ENCODE measurements at regions not wholly inside any gene's neighbourhood (a gene's known extent, or its start where the extent isn't known, plus 50 kb on each side); places are given as distances from the start of the nearest gene placed in this dataset.

DNA sequence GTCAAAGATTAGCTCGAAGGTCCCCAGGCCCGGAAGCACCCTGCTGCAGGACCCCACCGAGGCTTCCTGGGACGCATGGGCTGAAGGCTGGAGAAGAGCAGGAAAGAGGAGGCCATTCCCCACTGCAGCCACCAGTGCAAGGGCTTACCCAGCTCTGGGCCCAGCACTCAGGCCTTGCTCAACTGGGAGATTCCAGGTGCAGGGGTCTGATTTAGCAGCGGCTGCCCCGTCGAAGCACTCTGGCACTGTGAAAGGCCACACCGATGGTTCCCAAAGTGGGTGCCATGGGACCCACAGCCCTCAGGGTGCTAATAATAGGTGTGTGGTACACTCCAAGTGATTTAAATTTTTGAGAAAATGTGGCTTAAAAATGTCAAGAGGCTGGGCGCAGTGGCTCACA, 130.9 kb downstream of the OAT start:
- no peak for ATAC-seq
- no peak for DNase-seq (ENCODE audit: low spot score in 2 of 2)
- Mint-ChIP-seq H3K36me3 (no peaks in the 10 kb centered on the region), H3K4me3 (no peak overlapping the region), H3K27ac (no peak overlapping the region), H3K4me1 (peaks cover 6% of the 10 kb centered on the region), H3K9me3 (no peaks in the 10 kb centered on the region)

DNA sequence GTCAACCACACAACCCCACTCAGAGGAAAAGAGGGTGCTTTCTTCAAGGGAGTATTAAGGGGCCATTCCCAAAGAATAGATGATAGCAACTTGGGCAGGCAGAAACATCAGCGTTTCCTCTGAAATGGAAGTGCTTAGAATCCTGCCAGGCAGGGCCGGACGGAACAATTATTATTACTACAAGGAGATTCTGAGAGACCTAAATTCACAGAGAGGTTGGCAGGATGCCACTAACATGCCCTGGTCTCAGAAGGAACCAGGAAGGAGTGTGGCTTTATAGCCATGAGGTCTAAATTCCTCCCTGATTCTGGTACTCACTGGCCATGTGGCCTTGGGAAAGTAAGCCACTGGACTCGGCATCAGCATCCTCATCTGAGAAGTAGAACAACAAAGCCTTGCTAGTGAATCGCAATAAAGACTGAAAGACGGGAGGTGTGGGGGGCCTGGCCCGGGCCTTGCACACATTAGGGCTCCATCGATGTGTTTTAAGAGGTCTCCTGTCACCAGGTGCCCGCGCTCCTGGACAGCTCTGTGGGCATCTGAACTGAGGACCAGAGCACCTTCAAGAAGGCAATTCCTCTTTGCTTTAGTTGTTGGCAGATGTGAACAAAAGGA, 131.5 kb downstream of the OAT start:
- Mint-ChIP-seq H3K9me3 (no peaks in the 10 kb centered on the region), H3K27ac (no peak overlapping the region), H3K36me3 (no peaks in the 10 kb centered on the region), H3K4me3 (no peak overlapping the region), H3K4me1 (peaks cover 6% of the 10 kb centered on the region)
- ATAC-seq (no peak), DNase-seq (ENCODE audit: low spot score in 2 of 2) (no peak)

DNA sequence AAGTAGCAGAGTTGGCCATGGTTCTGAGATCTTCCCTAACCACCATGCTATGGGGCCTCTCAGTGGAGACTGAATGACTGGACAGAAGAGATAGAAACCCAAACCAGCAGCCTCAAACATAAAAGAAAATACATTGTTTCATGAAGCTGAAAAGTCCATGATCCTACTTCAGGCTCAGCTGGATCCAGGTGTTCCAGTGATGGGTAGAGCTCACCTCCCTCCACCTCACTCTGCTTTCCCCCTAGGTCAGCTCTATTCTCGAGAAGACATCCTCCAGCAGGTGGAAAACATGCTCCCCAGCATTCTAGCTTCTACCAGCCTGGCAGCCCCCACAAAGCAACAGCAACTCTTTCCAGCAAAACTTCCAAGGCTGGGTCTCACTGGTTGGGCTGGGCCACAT, 132.1 kb downstream of the OAT start:
- Mint-ChIP-seq H3K4me3 (no peak overlapping the region), H3K36me3 (no peaks in the 10 kb centered on the region), H3K4me1 (peaks cover 6% of the 10 kb centered on the region), H3K9me3 (no peaks in the 10 kb centered on the region), H3K27ac (no peak overlapping the region)
- no peak for DNase-seq (ENCODE audit: low spot score in 2 of 2)
- no peak for ATAC-seq

- Mint-ChIP-seq H3K36me3 (no peaks in the 10 kb centered on the region), H3K27ac (no peak overlapping the region), H3K9me3 (no peaks in the 10 kb centered on the region), H3K4me1 (no peaks in the 10 kb centered on the region), H3K4me3 (no peak overlapping the region)
- ATAC-seq, result no peak
- DNase-seq (ENCODE audit: low spot score in 2 of 2), result no peak
Measured at GRCh38 chr10:124285587-124286527, 132.9 kb downstream of the OAT start.

DNA sequence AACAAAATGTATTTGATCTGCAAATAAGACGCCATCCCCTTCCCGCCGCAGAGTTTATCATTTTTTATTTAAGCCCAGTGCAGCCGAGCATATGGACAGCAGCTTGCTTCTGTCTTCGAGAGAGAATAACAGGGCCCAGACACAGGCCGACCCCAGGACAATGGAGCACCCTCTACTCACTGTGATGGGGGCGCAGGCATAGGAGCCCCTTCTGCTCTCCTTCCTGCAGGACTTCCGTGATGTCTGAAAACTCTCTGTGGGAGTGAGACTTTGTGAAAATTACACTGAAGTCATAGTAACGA, 134.8 kb downstream of the OAT start:
- no peaks in the 10 kb centered on the region for H3K9me3 Mint-ChIP-seq
- DNase-seq (ENCODE audit: low spot score in 2 of 2) (no peak), ATAC-seq (no peak)
- H3K4me3 Mint-ChIP-seq, result no peak overlapping the region
- H3K36me3 Mint-ChIP-seq, result no peaks in the 10 kb centered on the region
- no peak overlapping the region for H3K27ac Mint-ChIP-seq
- no peaks in the 10 kb centered on the region for H3K4me1 Mint-ChIP-seq

DNA sequence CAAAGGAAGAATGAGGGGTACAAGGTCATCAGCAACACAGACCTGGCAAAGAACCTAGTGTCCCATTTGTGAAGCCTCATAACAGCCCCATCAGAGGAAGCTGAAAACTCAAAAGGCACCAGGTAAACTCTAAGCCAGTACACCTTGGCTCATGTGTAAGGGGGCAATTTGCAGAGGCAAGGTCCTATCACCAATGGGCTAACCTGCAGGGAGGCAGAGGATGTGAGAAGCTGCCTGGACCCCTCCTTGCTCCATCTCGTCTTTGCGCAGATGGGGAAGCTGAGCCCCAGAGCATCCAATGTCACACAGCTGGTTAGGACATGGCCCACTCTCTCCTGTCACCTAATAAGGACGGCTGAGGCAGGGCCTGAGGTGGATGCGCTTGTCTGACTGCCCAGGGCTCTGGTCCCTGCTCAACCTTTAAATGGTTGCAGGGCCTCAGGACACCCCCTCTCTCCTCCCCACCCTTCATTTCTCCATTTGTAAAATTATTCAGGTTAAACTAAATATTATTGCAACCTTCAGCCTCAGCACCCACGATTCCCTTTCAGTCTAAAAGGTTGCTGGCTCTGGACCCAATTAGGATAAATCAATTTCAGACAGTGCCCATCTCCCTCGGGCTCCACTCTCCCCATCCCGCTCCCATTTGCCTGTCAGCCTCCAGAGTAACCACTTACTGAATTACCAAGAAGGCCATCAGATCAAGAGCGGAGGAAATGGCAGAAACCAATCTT, 135.3 kb downstream of the OAT start:
- no peak for DNase-seq (ENCODE audit: low spot score in 2 of 2)
- no peak overlapping the region for H3K27ac Mint-ChIP-seq
- no peaks in the 10 kb centered on the region for H3K9me3 Mint-ChIP-seq
- no peak for ATAC-seq
- H3K4me1 Mint-ChIP-seq, result no peaks in the 10 kb centered on the region
- no peak overlapping the region for H3K4me3 Mint-ChIP-seq
- no peaks in the 10 kb centered on the region for H3K36me3 Mint-ChIP-seq

- no peaks in the 10 kb centered on the region for H3K9me3 Mint-ChIP-seq
- no peak for ATAC-seq
- H3K36me3 Mint-ChIP-seq, result no peaks in the 10 kb centered on the region
- H3K27ac Mint-ChIP-seq, result no peak overlapping the region
- H3K4me1 Mint-ChIP-seq, result no peaks in the 10 kb centered on the region
- DNase-seq (ENCODE audit: low spot score in 2 of 2), result no peak
- H3K4me3 Mint-ChIP-seq, result no peak overlapping the region
Measured at GRCh38 chr10:124282326-124282725, 136.4 kb downstream of the OAT start.

DNA sequence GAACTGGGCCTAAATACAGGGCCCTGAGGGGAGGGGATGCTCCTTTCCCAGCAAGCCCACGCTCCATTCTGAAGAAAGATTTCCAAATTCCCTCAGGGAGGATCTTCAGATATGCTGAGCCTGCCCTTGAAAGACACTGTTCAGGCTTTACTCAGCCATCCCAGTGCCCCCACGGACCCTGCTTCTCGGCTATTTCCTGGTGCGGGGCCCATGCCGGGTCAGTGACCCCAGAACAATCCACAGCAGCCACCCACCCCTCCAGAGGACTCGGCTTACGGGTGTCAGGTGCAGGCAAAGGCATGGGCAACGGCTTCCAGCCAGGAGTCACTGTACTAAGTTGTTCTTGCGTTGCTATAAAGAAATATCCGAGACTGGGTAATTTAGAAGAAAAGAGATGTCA, 137.1 kb downstream of the OAT start:
- Mint-ChIP-seq H3K9me3 (no peaks in the 10 kb centered on the region), H3K4me3 (no peak overlapping the region), H3K27ac (no peak overlapping the region), H3K36me3 (no peaks in the 10 kb centered on the region), H3K4me1 (no peaks in the 10 kb centered on the region)
- no peak for DNase-seq (ENCODE audit: low spot score in 2 of 2)
- ATAC-seq, result no peak

GRCh38 chr10:124280916-124281315, 137.8 kb downstream of the OAT start:
- no peaks in the 10 kb centered on the region for H3K36me3 Mint-ChIP-seq
- H3K9me3 Mint-ChIP-seq, result no peaks in the 10 kb centered on the region
- no peaks in the 10 kb centered on the region for H3K4me1 Mint-ChIP-seq
- H3K4me3 Mint-ChIP-seq, result no peak overlapping the region
- ATAC-seq, result no peak
- no peak for DNase-seq (ENCODE audit: low spot score in 2 of 2)
- H3K27ac Mint-ChIP-seq, result no peak overlapping the region

DNA sequence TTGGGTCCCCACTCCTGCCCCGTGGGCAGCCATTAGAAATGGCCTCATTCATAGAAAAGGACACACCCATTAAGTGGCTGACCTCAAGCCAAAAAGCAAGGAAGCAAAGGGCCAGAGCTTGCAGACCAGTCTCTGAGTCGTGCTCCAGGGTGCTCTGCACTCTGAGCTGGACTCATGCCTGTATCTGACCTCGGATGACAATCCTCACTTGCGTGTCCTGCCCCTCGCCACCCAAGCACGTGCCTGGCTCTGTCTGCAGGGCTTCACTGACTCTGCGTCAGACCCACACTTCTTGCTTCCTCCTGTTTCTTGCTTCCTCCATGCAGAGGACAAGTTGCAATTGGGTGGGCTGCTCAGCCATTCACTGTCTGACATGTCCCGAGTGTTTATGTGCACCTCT, 138.8 kb downstream of the OAT start:
- no peak for ATAC-seq
- no peak for DNase-seq (ENCODE audit: low spot score in 2 of 2)
- Mint-ChIP-seq H3K4me1 (no peaks in the 10 kb centered on the region), H3K36me3 (no peaks in the 10 kb centered on the region), H3K4me3 (no peak overlapping the region), H3K27ac (no peak overlapping the region), H3K9me3 (no peaks in the 10 kb centered on the region)

- DNase-seq (ENCODE audit: low spot score in 2 of 2) (no peak), ATAC-seq (no peak)
- Mint-ChIP-seq H3K27ac (no peak overlapping the region), H3K36me3 (no peaks in the 10 kb centered on the region), H3K9me3 (no peaks in the 10 kb centered on the region), H3K4me1 (no peaks in the 10 kb centered on the region), H3K4me3 (no peak overlapping the region)
Measured at GRCh38 chr10:124279298-124279697, 139.4 kb downstream of the OAT start.

- no peak overlapping the region for H3K27ac Mint-ChIP-seq
- peaks cover under 1% of the 10 kb centered on the region for H3K9me3 Mint-ChIP-seq
- H3K36me3 Mint-ChIP-seq, result no peaks in the 10 kb centered on the region
- DNase-seq (ENCODE audit: low spot score in 2 of 2), result no peak
- no peak overlapping the region for H3K4me3 Mint-ChIP-seq
- no peak for ATAC-seq
- no peaks in the 10 kb centered on the region for H3K4me1 Mint-ChIP-seq
Measured at GRCh38 chr10:124278356-124278755, 140.4 kb downstream of the OAT start.

GRCh38 chr10:124273141-124273540, 145.6 kb downstream of the OAT start:
- DNase-seq (ENCODE audit: low spot score in 2 of 2) (no peak), ATAC-seq (no peak)
- Mint-ChIP-seq H3K36me3 (no peaks in the 10 kb centered on the region), H3K27ac (no peak overlapping the region), H3K4me1 (no peaks in the 10 kb centered on the region), H3K9me3 (peaks cover 14% of the 10 kb centered on the region), H3K4me3 (no peak overlapping the region)

DNA sequence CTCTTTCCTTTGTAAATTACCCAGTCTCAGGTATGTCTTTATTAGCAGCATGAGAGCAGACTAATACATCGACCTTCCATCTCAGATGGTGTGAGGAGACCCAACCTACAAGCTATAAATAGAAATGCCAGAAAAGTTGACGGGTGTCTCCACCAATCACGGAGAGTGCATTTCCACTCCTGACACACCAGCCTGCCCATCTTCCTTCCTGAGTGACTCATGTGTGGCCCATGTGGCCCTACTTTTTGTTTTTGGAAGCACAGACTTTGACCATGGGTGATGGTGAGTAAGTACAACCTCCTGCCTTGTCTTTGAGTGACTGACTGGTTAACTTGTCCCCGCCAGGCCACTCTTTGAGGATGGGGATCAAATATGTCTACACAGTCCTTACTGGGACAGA, 147.0 kb downstream of the OAT start:
- no peak for ATAC-seq
- peaks cover 14% of the 10 kb centered on the region for H3K9me3 Mint-ChIP-seq
- no peak overlapping the region for H3K4me3 Mint-ChIP-seq

DNA sequence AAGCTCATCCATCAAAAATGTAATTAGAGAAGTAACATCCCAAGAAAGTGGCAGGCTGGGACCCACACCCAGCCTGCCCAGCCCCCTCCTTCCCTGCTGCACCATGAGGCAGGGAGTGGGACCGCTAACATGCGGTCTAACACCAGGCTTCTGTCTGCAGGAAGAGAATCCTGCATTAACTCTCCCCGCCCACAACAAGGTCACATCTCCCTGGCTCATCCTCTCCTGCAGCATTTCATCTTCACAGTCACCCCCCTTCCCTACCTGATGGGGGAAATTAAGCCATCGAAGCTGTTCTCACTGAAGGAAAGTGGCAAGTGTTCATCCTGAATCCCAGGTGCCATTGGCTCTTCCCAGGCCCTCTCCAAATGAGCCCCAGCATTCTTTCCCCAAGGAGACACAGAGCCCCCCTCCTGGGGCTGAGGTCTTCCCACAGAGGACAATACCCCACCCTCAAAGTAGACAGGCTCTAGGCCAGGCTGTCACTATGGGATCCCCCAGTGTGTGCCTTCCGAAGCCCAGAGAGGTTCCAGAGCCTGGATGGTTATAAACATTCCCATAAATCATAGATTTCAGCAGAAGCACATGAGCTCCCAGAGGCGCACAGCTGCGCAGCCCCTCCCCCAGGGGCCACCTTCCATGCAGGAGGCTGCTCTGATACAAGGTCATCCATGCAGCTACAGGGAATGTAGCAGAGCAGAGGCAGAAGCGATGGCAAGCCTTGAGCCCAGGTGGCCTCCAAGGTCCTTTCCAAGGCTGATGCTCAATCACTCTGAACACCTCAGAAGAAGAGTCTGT, 148.0 kb downstream of the OAT start:
- Mint-ChIP-seq H3K27ac (no peak overlapping the region), H3K9me3 (peaks cover 14% of the 10 kb centered on the region), H3K4me3 (no peak overlapping the region), H3K36me3 (no peaks in the 10 kb centered on the region), H3K4me1 (no peaks in the 10 kb centered on the region)
- no peak for DNase-seq (ENCODE audit: low spot score in 2 of 2)
- no peak for ATAC-seq

More for the DNA sequence above, 147.0 kb downstream of the OAT start:
- Mint-ChIP-seq H3K4me1 (no peaks in the 10 kb centered on the region), H3K36me3 (no peaks in the 10 kb centered on the region), H3K27ac (no peak overlapping the region)
- DNase-seq (ENCODE audit: low spot score in 2 of 2), result no peak

Measured in stimulated activated effector memory CD8-positive, alpha-beta T cell treated with anti-CD3 and anti-CD28 coated beads, Interleukin-12 subunit alpha, Interleukin-12 subunit beta, amount 100 ng/mL, for 72 hours (primary cell).